H9 (cell line): ENCODE measurements at regions not wholly inside any gene's neighbourhood (a gene's known extent, or its start where the extent isn't known, plus 50 kb on each side); places are given as distances from the start of the nearest gene placed in this dataset.

Source experiments
- DNase-seq: peaks from one replicate; pipeline ENCODE4 v3.0.0-alpha.2; 2017
- H2AFZ ChIP-seq: one replicate; pipeline ENCODE4 v1.6.1; 2013; ENCODE audit warnings: mild to moderate bottlenecking, low read length, control low read depth, moderate library complexity
- H2AK5ac ChIP-seq: 2 replicates; pipeline ENCODE4 v1.6.1; 2013; ENCODE audit warnings: low read length, control low read depth, mixed read lengths; ENCODE audit not compliant: insufficient read length
- H2BK120ac ChIP-seq: one replicate; pipeline ENCODE4 v1.6.1; 2013; ENCODE audit warnings: low read depth, mild to moderate bottlenecking, low read length, control low read depth, inconsistent platforms; ENCODE audit not compliant: poor library complexity, severe bottlenecking
- H2BK12ac ChIP-seq: 2 replicates; pipeline ENCODE4 v1.6.1; 2013; ENCODE audit warnings: low read length, control low read depth, mixed read lengths, low read depth; ENCODE audit not compliant: insufficient read length
- H2BK15ac ChIP-seq: 2 replicates; pipeline ENCODE4 v1.6.1; 2013; ENCODE audit warnings: low read depth, low read length, control low read depth
- H2BK20ac ChIP-seq: one replicate; pipeline ENCODE4 v1.6.1; 2013; ENCODE audit warnings: low read depth, mild to moderate bottlenecking, low read length, control low read depth, inconsistent platforms; ENCODE audit not compliant: poor library complexity, severe bottlenecking
- H2BK5ac ChIP-seq: 2 replicates; pipeline ENCODE4 v1.6.1; 2013; ENCODE audit warnings: low read length, control low read depth, mixed read lengths; ENCODE audit not compliant: insufficient read length
- H3K14ac ChIP-seq: 2 replicates; pipeline ENCODE4 v1.6.1; 2013; ENCODE audit warnings: low read length, control low read depth; ENCODE audit not compliant: insufficient read depth
- H3K18ac ChIP-seq: 2 replicates; pipeline ENCODE4 v1.6.1; 2013; ENCODE audit warnings: low read depth, mild to moderate bottlenecking, mixed read lengths, low read length, control low read depth; ENCODE audit not compliant: insufficient read length
- H3K23ac ChIP-seq: 2 replicates; pipeline ENCODE4 v1.6.1; 2013; ENCODE audit warnings: low read length, control low read depth, mixed read lengths, low read depth; ENCODE audit not compliant: insufficient read length
- H3K23me2 ChIP-seq: 2 replicates; pipeline ENCODE4 v1.6.1; 2013; ENCODE audit warnings: low read depth, mild to moderate bottlenecking, mixed read lengths, low read length, control low read depth; ENCODE audit not compliant: insufficient read length, poor library complexity, severe bottlenecking
- H3K27ac ChIP-seq: 2 replicates; pipeline ENCODE4 v1.5.1; 2013; ENCODE audit warnings: low read length, control low read depth, mixed read lengths, low read depth; ENCODE audit not compliant: insufficient read length
- H3K27me3 ChIP-seq: 2 replicates; pipeline ENCODE4 v1.6.1; 2013; ENCODE audit warnings: low read length, control low read depth, inconsistent platforms; ENCODE audit not compliant: insufficient read depth
- H3K4ac ChIP-seq: 2 replicates; pipeline ENCODE4 v1.6.1; 2013; ENCODE audit warnings: low read depth, mild to moderate bottlenecking, control low read depth, inconsistent platforms, low read length, moderate library complexity
- H3K4me1 ChIP-seq: 2 replicates; pipeline ENCODE4 v1.6.1; 2013; ENCODE audit warnings: low read length, control low read depth, inconsistent platforms; ENCODE audit not compliant: insufficient read depth
- H3K4me2 ChIP-seq: 2 replicates; pipeline ENCODE4 v1.6.1; 2013; ENCODE audit warnings: low read length, control low read depth, mixed read lengths; ENCODE audit not compliant: insufficient read length, insufficient read depth
- H3K56ac ChIP-seq: 2 replicates; pipeline ENCODE4 v1.6.1; 2013; ENCODE audit warnings: low read depth, mild to moderate bottlenecking, mixed read lengths, low read length, control low read depth; ENCODE audit not compliant: insufficient read length
- H3K79me1 ChIP-seq: 2 replicates; pipeline ENCODE4 v1.6.1; 2013; ENCODE audit warnings: low read depth, mild to moderate bottlenecking, moderate library complexity, low read length, control low read depth, inconsistent platforms; ENCODE audit not compliant: insufficient read depth, poor library complexity, severe bottlenecking
- H3K79me2 ChIP-seq: 2 replicates; pipeline ENCODE4 v1.6.1; 2013; ENCODE audit warnings: low read length, control low read depth, inconsistent platforms; ENCODE audit not compliant: insufficient read depth
- H3K9ac ChIP-seq: 2 replicates; pipeline ENCODE4 v1.6.1; 2013; ENCODE audit warnings: low read length, control low read depth, mixed read lengths; ENCODE audit not compliant: insufficient read length; ENCODE audit errors: extremely low read depth
- H3K9me3 ChIP-seq: one replicate; pipeline ENCODE4 v1.6.1; 2013; ENCODE audit warnings: low read depth, low read length, inconsistent platforms; ENCODE audit not compliant: control insufficient read depth
- H3T11ph ChIP-seq: one replicate; pipeline ENCODE4 v1.6.1; 2013; ENCODE audit warnings: mild to moderate bottlenecking, low read length, control low read depth, inconsistent platforms
- H4K20me1 ChIP-seq: one replicate; pipeline ENCODE4 v1.6.1; 2013; ENCODE audit not compliant: control insufficient read depth, insufficient read length, insufficient read depth
- H4K5ac ChIP-seq: 2 replicates; pipeline ENCODE4 v1.6.1; 2013; ENCODE audit warnings: low read depth, mild to moderate bottlenecking, mixed read lengths, low read length, control low read depth; ENCODE audit not compliant: insufficient read length
- H4K8ac ChIP-seq: replicated peaks from 2 replicates; pipeline ENCODE4 v1.6.1; 2013; ENCODE audit warnings: low read length, control low read depth, mixed read lengths, low read depth; ENCODE audit not compliant: insufficient read length
- H4K91ac ChIP-seq: 2 replicates; pipeline ENCODE4 v1.6.1; 2013; ENCODE audit warnings: low read depth, mild to moderate bottlenecking, moderate library complexity, mixed read lengths, low read length, control low read depth; ENCODE audit not compliant: insufficient read length
- H3K27ac Mint-ChIP-seq, 3 experiments: 2 replicates in 2 of 3; 3 replicates in 1 of 3; pipeline ENCODE4 v1.8.0; 2020 to 2021; ENCODE audit warnings: mixed read lengths in 3 of 3, mild to moderate bottlenecking in 1 of 3, moderate library complexity in 1 of 3
- H3K27me3 Mint-ChIP-seq: 2 replicates; pipeline ENCODE4 v1.8.0; 2021; ENCODE audit warnings: low read depth, mild to moderate bottlenecking, moderate library complexity, mixed read lengths
- H3K36me3 Mint-ChIP-seq, 3 experiments: 2 replicates in 2 of 3; 3 replicates in 1 of 3; pipeline ENCODE4 v1.8.0; 2020 to 2021; ENCODE audit warnings: low read depth in 3 of 3, mixed read lengths in 3 of 3; ENCODE audit not compliant: insufficient read depth in 1 of 3
- H3K4me1 Mint-ChIP-seq, 2 experiments: 2 replicates each; pipeline ENCODE4 v1.8.0; 2020; ENCODE audit warnings: mixed read lengths in 2 of 2
- H3K4me3 Mint-ChIP-seq, 2 experiments: 2 replicates in 1 of 2; 3 replicates in 1 of 2; pipeline ENCODE4 v1.8.0; 2020 to 2021; ENCODE audit warnings: mild to moderate bottlenecking in 2 of 2, mixed read lengths in 2 of 2, moderate library complexity in 1 of 2
- H3K9me3 Mint-ChIP-seq, 2 experiments: 2 replicates in 1 of 2; 3 replicates in 1 of 2; pipeline ENCODE4 v1.8.0; 2020; ENCODE audit warnings: mild to moderate bottlenecking in 2 of 2, mixed read lengths in 2 of 2, moderate library complexity in 1 of 2
- WGBS: extraction: QIAGEN DNeasy Blood & Tissue Kit; methylation state at CpG from one replicate; pipeline ENCODE4 v1.1.7; 2013; ENCODE audit warnings: missing lambda C conversion rate, low lambda C conversion rate, mixed read lengths; ENCODE audit not compliant: insufficient read length; ENCODE audit errors: extremely low coverage; 5-methylcytosine and 5-hydroxymethylcytosine counted together
- TF ChIP-seq, protein P1 (sequence below): fragments of 200-600 bp; sonication (generic); conservative IDR thresholded peaks from 3 replicates; pipeline ENCODE4 v1.8.0; 2021; ENCODE audit warnings: antibody characterized with exemption, mild to moderate bottlenecking

DNA sequence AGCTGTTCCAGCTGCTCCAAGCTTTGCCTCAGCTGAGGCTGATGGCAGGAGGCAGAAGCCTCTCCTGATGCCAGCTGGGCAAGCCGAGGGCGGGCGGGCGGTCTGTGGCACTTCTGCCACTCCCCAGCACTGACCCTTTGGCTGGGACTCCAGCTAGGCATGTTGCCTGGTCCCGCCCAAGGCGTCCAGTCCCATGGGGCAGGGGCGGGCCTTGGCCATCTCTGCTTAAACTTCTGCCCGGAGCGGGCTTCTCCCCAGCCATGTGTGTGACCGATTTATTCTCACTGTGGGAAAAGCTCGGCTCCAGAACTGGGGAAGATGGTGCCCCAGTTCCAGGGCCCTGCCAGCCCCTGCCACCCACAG is 349.1 kb downstream of the SEC14L1 start:
- no peak overlapping the region for H3K18ac ChIP-seq
- no peak overlapping the region for H2AFZ ChIP-seq
- no CpG with 5 or more reads among the region's 11 CpGs for WGBS
- Mint-ChIP-seq H3K4me1 (peaks cover 0 to 1% of the 10 kb centered on the region in 2 experiments; a peak in 1 of 4 replicates), H3K4me3 (no peak overlapping the region), H3K27me3 (no peaks in the 10 kb centered on the region), H3K9me3 (no peaks in the 10 kb centered on the region), H3K36me3 (peaks cover 17 to 61% (median 55%) of the 10 kb centered on the region in 3 experiments; a peak in 6 of 7 replicates), H3K27ac (no peak overlapping the region)
- no peak overlapping the region for H3K23ac ChIP-seq
- H3K14ac ChIP-seq, result no peak overlapping the region
- H3K79me2 ChIP-seq, result peaks cover 3% of the 10 kb centered on the region; the same call in 1 of the 2 replicates
- H3K56ac ChIP-seq, result no peak overlapping the region
- DNase-seq, result no peak
- no peaks in the 10 kb centered on the region for H3K9me3 ChIP-seq
- no peak overlapping the region for H3K4ac ChIP-seq
- H2BK5ac ChIP-seq, result no peak overlapping the region
- no peaks in the 10 kb centered on the region for H3K23me2 ChIP-seq
- H2AK5ac ChIP-seq, result no peak overlapping the region
- H2BK120ac ChIP-seq, result no peak overlapping the region
- H4K91ac ChIP-seq, result no peak overlapping the region
- no peaks in the 10 kb centered on the region for H3K27me3 ChIP-seq
- H3K4me2 ChIP-seq, result no peak overlapping the region
- no peak overlapping the region for H3K9ac ChIP-seq
- H2BK12ac ChIP-seq, result no peak overlapping the region
- H3K79me1 ChIP-seq, result no peaks in the 10 kb centered on the region
- H4K5ac ChIP-seq, result no peak overlapping the region
- H3T11ph ChIP-seq, result no peak overlapping the region
- no peaks in the 10 kb centered on the region for H3K4me1 ChIP-seq
- TF ChIP-seq, protein P1, sequence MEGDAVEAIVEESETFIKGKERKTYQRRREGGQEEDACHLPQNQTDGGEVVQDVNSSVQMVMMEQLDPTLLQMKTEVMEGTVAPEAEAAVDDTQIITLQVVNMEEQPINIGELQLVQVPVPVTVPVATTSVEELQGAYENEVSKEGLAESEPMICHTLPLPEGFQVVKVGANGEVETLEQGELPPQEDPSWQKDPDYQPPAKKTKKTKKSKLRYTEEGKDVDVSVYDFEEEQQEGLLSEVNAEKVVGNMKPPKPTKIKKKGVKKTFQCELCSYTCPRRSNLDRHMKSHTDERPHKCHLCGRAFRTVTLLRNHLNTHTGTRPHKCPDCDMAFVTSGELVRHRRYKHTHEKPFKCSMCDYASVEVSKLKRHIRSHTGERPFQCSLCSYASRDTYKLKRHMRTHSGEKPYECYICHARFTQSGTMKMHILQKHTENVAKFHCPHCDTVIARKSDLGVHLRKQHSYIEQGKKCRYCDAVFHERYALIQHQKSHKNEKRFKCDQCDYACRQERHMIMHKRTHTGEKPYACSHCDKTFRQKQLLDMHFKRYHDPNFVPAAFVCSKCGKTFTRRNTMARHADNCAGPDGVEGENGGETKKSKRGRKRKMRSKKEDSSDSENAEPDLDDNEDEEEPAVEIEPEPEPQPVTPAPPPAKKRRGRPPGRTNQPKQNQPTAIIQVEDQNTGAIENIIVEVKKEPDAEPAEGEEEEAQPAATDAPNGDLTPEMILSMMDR, result no peak
- H3K27ac ChIP-seq, result no peak overlapping the region
- H2BK15ac ChIP-seq, result no peak overlapping the region
- H4K20me1 ChIP-seq, result no peaks in the 10 kb centered on the region
- no peak overlapping the region for H2BK20ac ChIP-seq
- no peak overlapping the region for H4K8ac ChIP-seq
